ENCODE measurements at regions not wholly inside any gene's neighbourhood (a gene's known extent, or its start where the extent isn't known, plus 50 kb on each side); places are given as distances from the start of the nearest gene placed in this dataset.
A peak's percentile ranks its signal among the peaks of the same experiment; 100 is the strongest.

GRCh38 chr10:44060719-44061118 is 324.2 kb downstream of the CXCL12 start:
- TF ChIP-seq CTCF (IDR thresholded peaks at IDR 0.05; ENCODE audit: low read depth, low read length), result no peak
- DNase-seq (ENCODE audit: extremely low read depth, low read depth), result no peak

- no peak for TF ChIP-seq CTCF (IDR thresholded peaks at IDR 0.05; ENCODE audit: low read depth, low read length)
- DNase-seq (ENCODE audit: extremely low read depth, low read depth), result no peak
These were observed 324.7 kb downstream of the CXCL12 start for GRCh38 chr10:44060221-44060620.

GRCh38 chr10:44058259-44058658 is 326.6 kb downstream of the CXCL12 start:
- TF ChIP-seq CTCF (IDR thresholded peaks at IDR 0.05; ENCODE audit: low read depth, low read length), result no peak

DNA sequence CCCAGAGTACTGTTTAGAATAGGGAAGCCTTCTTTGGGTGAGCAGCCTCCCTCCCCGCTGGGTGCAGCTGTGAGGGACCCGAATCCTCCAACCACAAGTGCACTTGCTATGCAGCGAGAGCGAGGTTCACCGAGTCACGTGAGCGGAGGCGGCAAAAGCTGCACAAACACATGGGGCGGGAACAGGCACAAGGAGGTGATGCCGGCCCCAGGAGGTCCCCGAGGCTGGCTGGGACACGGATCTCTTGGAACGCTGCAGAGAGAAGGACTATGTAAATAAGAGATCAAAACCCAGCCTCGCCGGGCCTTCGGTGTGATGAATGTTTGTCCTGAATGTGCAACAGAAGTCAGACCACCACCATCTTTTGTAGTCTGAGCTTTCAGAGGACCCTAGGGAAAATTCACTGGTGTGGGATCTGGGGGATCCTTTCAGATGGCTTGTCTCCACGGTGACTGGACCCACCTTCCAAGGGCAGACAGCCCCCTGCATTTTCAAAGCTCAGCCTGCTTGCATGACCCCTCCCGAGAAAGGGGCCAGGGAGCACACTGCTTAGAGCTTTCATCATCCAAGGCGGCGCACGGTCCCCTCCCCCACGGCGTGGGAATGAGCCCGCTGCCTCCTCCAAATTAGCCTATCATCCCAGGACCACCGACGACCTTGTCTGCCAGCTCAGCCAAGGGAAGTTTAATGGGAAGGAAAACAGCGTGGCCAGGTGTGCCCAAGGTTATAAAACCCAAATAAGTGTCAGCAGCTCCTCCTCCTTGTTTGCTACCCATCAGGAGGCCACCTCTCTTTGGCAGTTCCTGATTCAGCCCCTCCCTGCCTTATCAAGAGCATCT is 327.7 kb downstream of the CXCL12 start:
- no peak for TF ChIP-seq CTCF (IDR thresholded peaks at IDR 0.05; ENCODE audit: low read depth, low read length)
- no peak for DNase-seq (ENCODE audit: extremely low read depth, low read depth)

More at GRCh38 chr10:44058259-44058658, 326.6 kb downstream of the CXCL12 start:
- no peak for DNase-seq (ENCODE audit: extremely low read depth, low read depth)

DNA sequence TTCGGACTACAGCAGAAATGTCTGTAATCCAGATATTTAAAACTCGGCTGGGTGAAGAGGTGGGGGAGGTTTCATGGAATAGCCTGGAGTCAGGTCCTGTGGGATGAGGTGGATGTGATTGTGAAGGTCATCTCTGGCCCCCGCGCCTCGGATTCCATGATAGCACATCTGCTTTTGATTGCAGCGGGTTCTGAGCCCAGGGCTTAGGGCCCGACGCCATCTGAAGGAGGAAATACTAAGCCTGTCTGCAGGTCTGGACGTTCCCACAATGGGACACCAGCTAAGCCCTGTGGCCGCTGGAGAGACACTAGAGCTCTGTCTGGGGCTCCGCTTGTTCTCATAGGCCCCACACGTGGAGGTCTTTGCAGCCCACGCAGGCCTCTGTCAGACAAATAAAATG is 328.7 kb downstream of the CXCL12 start:
- DNase-seq (ENCODE audit: extremely low read depth, low read depth), result peak; percentile 61
- TF ChIP-seq CTCF (IDR thresholded peaks at IDR 0.05; ENCODE audit: low read depth, low read length), result peak; percentile 27

- no peak for TF ChIP-seq CTCF (IDR thresholded peaks at IDR 0.05; ENCODE audit: low read depth, low read length)
- no peak for DNase-seq (ENCODE audit: extremely low read depth, low read depth)
These were observed 330.9 kb downstream of the CXCL12 start for GRCh38 chr10:44054046-44054445.

DNA sequence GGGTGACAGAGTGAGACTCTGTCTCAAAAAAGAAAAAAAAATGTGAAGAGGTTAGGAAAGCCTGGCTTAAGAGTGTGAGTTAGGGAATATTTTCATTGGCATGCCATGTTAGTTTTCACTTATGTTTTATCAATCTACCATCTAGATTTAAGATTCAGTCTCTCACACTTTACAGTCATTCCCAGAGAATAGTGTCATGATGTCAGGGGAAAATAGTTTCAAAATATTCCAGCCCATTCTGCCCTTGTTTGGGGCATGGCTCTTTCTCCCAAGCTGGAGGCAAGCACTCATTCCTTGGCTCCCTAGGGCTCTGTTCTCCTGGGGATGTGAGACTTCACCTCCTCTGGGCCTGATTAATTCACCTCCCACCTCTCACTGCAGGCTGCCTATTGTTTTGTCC is 331.5 kb downstream of the CXCL12 start:
- TF ChIP-seq CTCF (IDR thresholded peaks at IDR 0.05; ENCODE audit: low read depth, low read length), result no peak
- no peak for DNase-seq (ENCODE audit: extremely low read depth, low read depth)
